HG03439 (cell line): ENCODE measurements at regions not wholly inside any gene's neighbourhood (a gene's known extent, or its start where the extent isn't known, plus 50 kb on each side); places are given as distances from the start of the nearest gene placed in this dataset.
A peak's percentile ranks its signal among the peaks of the same experiment; 100 is the strongest.
"Not testable (repeated sequence)": the region's sequence is repeated elsewhere in the genome, so short reads cannot be mapped to it uniquely, and the experiment has no call there.

Experiments used
- ATAC-seq: cut with Tn5 transposase; IDR thresholded peaks from one replicate; pipeline ENCODE4 v1.9.1; 2021; ENCODE audit warnings: mild to moderate bottlenecking, moderate library complexity; ENCODE audit not compliant: unreplicated experiment

GRCh38 chr5:89697581-89697980 is 712.0 kb downstream of the CETN3 start:
- ATAC-seq = no peak

GRCh38 chr5:89695371-89695770 is 714.2 kb downstream of the CETN3 start:
- ATAC-seq = no peak

GRCh38 chr5:89694026-89694550 is 715.5 kb downstream of the CETN3 start:
- ATAC-seq = no peak

GRCh38 chr5:89690331-89690730 is 719.2 kb downstream of the CETN3 start:
- no peak for ATAC-seq

- no peak for ATAC-seq
Observed at GRCh38 chr5:89686081-89686765, 723.3 kb downstream of the CETN3 start.

- no peak for ATAC-seq
Observed at GRCh38 chr5:89676634-89677033, 732.9 kb downstream of the CETN3 start.

- no peak for ATAC-seq
Observed at GRCh38 chr5:89673019-89673418, 736.5 kb downstream of the CETN3 start.

GRCh38 chr5:89668821-89669220 is 740.7 kb downstream of the CETN3 start:
- ATAC-seq = no peak

GRCh38 chr5:89662499-89662898 is 747.1 kb downstream of the CETN3 start:
- ATAC-seq = no peak

- no peak for ATAC-seq
Observed at GRCh38 chr5:89638871-89639270, 755.9 kb upstream of the MEF2C start.

GRCh38 chr5:89634176-89634575 is 751.2 kb upstream of the MEF2C start:
- ATAC-seq = not testable (repeated sequence)

GRCh38 chr5:89630064-89630463 is 747.1 kb upstream of the MEF2C start:
- ATAC-seq = not testable (repeated sequence)

GRCh38 chr5:89628876-89629635 is 746.1 kb upstream of the MEF2C start:
- ATAC-seq = no peak

- ATAC-seq = no peak
Observed at GRCh38 chr5:89615839-89616518, 733.0 kb upstream of the MEF2C start.

GRCh38 chr5:89613222-89613956 is 730.4 kb upstream of the MEF2C start:
- ATAC-seq = peak; percentile 75

GRCh38 chr5:89606939-89607534 is 724.1 kb upstream of the MEF2C start:
- no peak for ATAC-seq

- no peak for ATAC-seq
Observed at GRCh38 chr5:89604342-89604741, 721.4 kb upstream of the MEF2C start.

GRCh38 chr5:89601880-89602279 is 718.9 kb upstream of the MEF2C start:
- no peak for ATAC-seq

- ATAC-seq = no peak
Observed at GRCh38 chr5:89597878-89598277, 714.9 kb upstream of the MEF2C start.

GRCh38 chr5:89596821-89597220 is 713.8 kb upstream of the MEF2C start:
- ATAC-seq = no peak

GRCh38 chr5:89595056-89595455 is 712.1 kb upstream of the MEF2C start:
- ATAC-seq = no peak
